PC-3 (cell line): ENCODE measurements at regions not wholly inside any gene's neighbourhood (a gene's known extent, or its start where the extent isn't known, plus 50 kb on each side); places are given as distances from the start of the nearest gene placed in this dataset.

Experiments
- CTCF ChIP-seq: fragments of 300-600 bp; sonication (generic); conservative IDR thresholded peaks from 2 replicates; pipeline ENCODE4 v1.5.1; 2017; ENCODE audit warnings: antibody characterized with exemption, low read depth, mild to moderate bottlenecking, low read length
- EZH2phosphoT487 ChIP-seq: fragments of 300-600 bp; sonication (generic); IDR thresholded peaks from 2 replicates; pipeline ENCODE4 v1.6.1; 2018; ENCODE audit warnings: mild to moderate bottlenecking, antibody characterized with exemption, low read length, borderline replicate concordance

DNA sequence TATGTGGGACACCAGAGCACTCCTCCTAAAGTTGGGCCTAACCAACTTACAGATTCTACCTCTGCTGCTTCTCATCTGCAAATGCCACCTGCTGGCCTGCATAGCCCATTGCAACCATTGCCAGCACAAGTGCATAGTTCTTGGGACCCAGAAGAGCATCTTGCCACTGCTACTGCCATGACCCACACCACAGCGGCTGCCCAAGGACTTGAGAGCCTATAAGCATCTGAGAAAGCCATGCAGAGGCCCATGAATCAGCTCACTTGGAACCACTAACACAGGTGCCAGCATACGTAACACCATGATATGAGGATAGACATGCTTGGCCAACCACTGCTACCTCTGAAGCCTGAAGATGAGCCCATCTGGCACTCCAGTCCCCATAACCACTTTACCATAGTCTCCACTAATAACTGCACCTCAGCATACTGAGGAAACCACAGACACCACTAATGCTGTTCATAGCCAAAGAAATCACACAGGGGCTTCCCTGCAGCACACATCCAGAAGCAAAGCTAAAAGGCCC lies 258.1 kb upstream of the AGTR2 start:
- 0 out of 2 replicates have a peak, but pooled peaks have one; percentile 22 for TF ChIP-seq CTCF
- no peak for TF ChIP-seq EZH2phosphoT487
